B cell (primary cell): ENCODE measurements at regions not wholly inside any gene's neighbourhood (a gene's known extent, or its start where the extent isn't known, plus 50 kb on each side); places are given as distances from the start of the nearest gene placed in this dataset.

Experiments
- ATAC-seq: fragments of 200-7000 bp; cut with Tn5 transposase; one replicate; pipeline ENCODE4 v1.10.0; 2021; ENCODE audit warnings: low read depth, mild to moderate bottlenecking, moderate number of reproducible peaks, moderate library complexity
- CTCF ChIA-PET: fragments of 350-600 bp; sonication (Branson Sonifier 250); formaldehyde crosslinking; loops from one replicate; lab custom pipeline; 2021; ENCODE audit warnings: antibody characterized with exemption, inconsistent platforms; lab: Charles Lee
- POLR2A ChIA-PET: fragments of 350-600 bp; sonication (Branson Sonifier 250); formaldehyde crosslinking; loops from one replicate; lab custom pipeline; 2021; ENCODE audit warnings: antibody characterized with exemption; lab: Charles Lee
- DNase-seq: peaks from one replicate; pipeline ENCODE4 v3.0.0; 2013
- H2AFZ ChIP-seq: 2 replicates; pipeline ENCODE4 v1.6.1; 2012; ENCODE audit warnings: mild to moderate bottlenecking, low read depth, low read length; ENCODE audit not compliant: insufficient read depth, poor library complexity, severe bottlenecking
- H3K27ac ChIP-seq, 2 donors: 1 replicate in 1 of 2; 2 replicates in 1 of 2; pipeline ENCODE4 v1.5.1; 2012 to 2013; ENCODE audit warnings: low read length in 2 of 2, mild to moderate bottlenecking in 2 of 2, moderate library complexity in 1 of 2
- H3K27me3 ChIP-seq, 4 experiments: fragments of 200-600 bp in 1 of 4; sonication (generic) in 1 of 4; replicated peaks in 1 of 4; 1 replicate in 2 of 4; 2 replicates in 2 of 4; pipeline versions ENCODE4 v1.6.1 to v1.7.0; 2013 to 2016; ENCODE audit warnings: low read length in 3 of 4, mild to moderate bottlenecking in 2 of 4, mixed read lengths in 1 of 4, moderate library complexity in 1 of 4; ENCODE audit not compliant: insufficient read depth in 4 of 4, control insufficient read depth in 3 of 4; ENCODE audit errors: control extremely low read depth in 1 of 4
- H3K36me3 ChIP-seq, 2 experiments: replicated peaks in 1 of 2; 1 replicate in 1 of 2; 2 replicates in 1 of 2; pipeline versions ENCODE4 v1.6.1 to v1.7.1; 2013; ENCODE audit warnings: low read length in 1 of 2; ENCODE audit not compliant: insufficient read depth in 2 of 2, control insufficient read depth in 1 of 2; ENCODE audit errors: control extremely low read depth in 1 of 2, extremely low read depth in 1 of 2
- H3K4me1 ChIP-seq, 2 donors: fragments of 200-600 bp in 1 of 2; sonication (generic) in 1 of 2; 1 replicate in 1 of 2; 2 replicates in 1 of 2; pipeline versions ENCODE4 v1.5.1 to v1.6.1; 2013 to 2017; ENCODE audit warnings: low read length in 2 of 2; ENCODE audit not compliant: control insufficient read depth in 2 of 2, insufficient read depth in 2 of 2
- H3K4me2 ChIP-seq: replicated peaks from 2 replicates; pipeline ENCODE3; 2012; ENCODE audit warnings: mild to moderate bottlenecking, low read depth, low read length; ENCODE audit not compliant: poor library complexity, severe bottlenecking
- H3K4me3 ChIP-seq, 5 experiments: fragments of 200-600 bp in 1 of 5; sonication (generic) in 1 of 5; 1 replicate in 3 of 5; 2 replicates in 2 of 5; pipeline versions ENCODE4 v1.5.1 to v1.7.0; 2011 to 2016; ENCODE audit warnings: low read length in 4 of 5, mild to moderate bottlenecking in 4 of 5, low read depth in 2 of 5, control low read depth in 1 of 5, moderate library complexity in 1 of 5; ENCODE audit not compliant: insufficient read depth in 1 of 5; ENCODE audit errors: control extremely low read depth in 1 of 5, extremely low read depth in 1 of 5
- H3K79me2 ChIP-seq: fragments of 200-600 bp; sonication (generic); one replicate; pipeline ENCODE4 v1.6.0; 2016; ENCODE audit warnings: low read length; ENCODE audit not compliant: control insufficient read depth, insufficient read depth
- H3K9ac ChIP-seq: fragments of 200-600 bp; sonication (generic); 2 replicates; pipeline ENCODE4 v1.6.1; 2017; ENCODE audit warnings: mild to moderate bottlenecking, low read length, moderate library complexity
- H3K9me3 ChIP-seq, 3 donors: one replicate each; pipeline versions ENCODE4 v1.6.1 to v1.7.1; 2013; ENCODE audit warnings: low read length in 2 of 3; ENCODE audit not compliant: control insufficient read depth in 2 of 3, insufficient read depth in 1 of 3; ENCODE audit errors: control extremely low read depth in 1 of 3
- H4K20me1 ChIP-seq: 2 replicates; pipeline ENCODE4 v1.6.0; 2012; ENCODE audit warnings: mild to moderate bottlenecking, low read length; ENCODE audit not compliant: insufficient read depth, control insufficient read depth, poor library complexity, severe bottlenecking
- H3K27ac Mint-ChIP-seq: one replicate; pipeline ENCODE4 v1.8.0; 2021; ENCODE audit warnings: mixed read lengths
- H3K27me3 Mint-ChIP-seq: one replicate; pipeline ENCODE4 v1.8.0; 2021; ENCODE audit warnings: mixed read lengths
- H3K4me1 Mint-ChIP-seq: one replicate; pipeline ENCODE4 v1.8.0; 2021; ENCODE audit warnings: mixed read lengths
- H3K4me3 Mint-ChIP-seq: one replicate; pipeline ENCODE4 v1.8.0; 2021; ENCODE audit warnings: mixed read lengths
- H3K9me3 Mint-ChIP-seq: one replicate; pipeline ENCODE4 v1.8.0; 2022; ENCODE audit warnings: mixed read lengths; ENCODE audit not compliant: insufficient read depth
- EZH2 ChIP-seq: IDR thresholded peaks from 2 replicates; pipeline ENCODE4 v1.6.1; 2012; ENCODE audit warnings: borderline replicate concordance, low read depth, mild to moderate bottlenecking, moderate library complexity, low read length; ENCODE audit not compliant: insufficient read depth, poor library complexity, severe bottlenecking
- WGBS: methylation state at CpG from one replicate; pipeline ENCODE4 v1.1.5; 2013; ENCODE audit warnings: missing lambda C conversion rate; ENCODE audit not compliant: insufficient coverage; 5-methylcytosine and 5-hydroxymethylcytosine counted together
- intact Hi-C: fragments of 100-400 bp; cut with micrococcal nuclease; formaldehyde crosslinking; loops from one replicate; pipeline ENCODE4 v1.10.0; 2022
- TF ChIP-seq, protein P1 (sequence below): fragments of 200-600 bp; IDR thresholded peaks from one replicate; pipeline ENCODE4 v1.8.0; 2022; ENCODE audit warnings: antibody characterized with exemption, mild to moderate bottlenecking

DNA sequence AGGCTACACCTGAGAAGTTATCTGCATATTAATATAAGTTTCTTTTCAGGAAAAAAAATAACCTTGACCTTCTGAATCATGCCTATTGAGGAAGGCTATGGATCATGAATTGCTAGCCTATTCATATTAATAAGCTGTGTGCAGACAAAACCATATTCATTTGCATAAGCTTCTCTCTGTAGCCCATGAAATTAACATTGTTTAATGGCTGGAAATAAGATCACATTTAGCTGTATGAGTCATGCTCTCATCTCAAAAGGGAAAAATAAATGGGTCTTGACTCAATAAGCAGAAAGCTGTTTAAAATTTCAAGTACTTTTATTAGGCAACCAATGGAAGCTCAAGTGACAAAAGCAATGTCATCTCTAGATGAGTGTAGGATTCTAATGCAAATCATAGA is 330.0 kb upstream of the DEPDC1 start:
- Mint-ChIP-seq H3K27me3 (no peaks in the 10 kb centered on the region), H3K9me3 (peaks cover 11% of the 10 kb centered on the region), H3K4me3 (no peak overlapping the region), H3K27ac (no peak overlapping the region), H3K4me1 (no peaks in the 10 kb centered on the region)
- H3K27me3 ChIP-seq = no peaks in the 10 kb centered on the region
- H3K4me3 ChIP-seq = no peak overlapping the region
- no peaks in the 10 kb centered on the region for H3K4me1 ChIP-seq
- ChIA-PET POLR2A (no interaction called here), CTCF (no interaction called here)
- TF ChIP-seq EZH2 = no peak
- TF ChIP-seq, protein P1, sequence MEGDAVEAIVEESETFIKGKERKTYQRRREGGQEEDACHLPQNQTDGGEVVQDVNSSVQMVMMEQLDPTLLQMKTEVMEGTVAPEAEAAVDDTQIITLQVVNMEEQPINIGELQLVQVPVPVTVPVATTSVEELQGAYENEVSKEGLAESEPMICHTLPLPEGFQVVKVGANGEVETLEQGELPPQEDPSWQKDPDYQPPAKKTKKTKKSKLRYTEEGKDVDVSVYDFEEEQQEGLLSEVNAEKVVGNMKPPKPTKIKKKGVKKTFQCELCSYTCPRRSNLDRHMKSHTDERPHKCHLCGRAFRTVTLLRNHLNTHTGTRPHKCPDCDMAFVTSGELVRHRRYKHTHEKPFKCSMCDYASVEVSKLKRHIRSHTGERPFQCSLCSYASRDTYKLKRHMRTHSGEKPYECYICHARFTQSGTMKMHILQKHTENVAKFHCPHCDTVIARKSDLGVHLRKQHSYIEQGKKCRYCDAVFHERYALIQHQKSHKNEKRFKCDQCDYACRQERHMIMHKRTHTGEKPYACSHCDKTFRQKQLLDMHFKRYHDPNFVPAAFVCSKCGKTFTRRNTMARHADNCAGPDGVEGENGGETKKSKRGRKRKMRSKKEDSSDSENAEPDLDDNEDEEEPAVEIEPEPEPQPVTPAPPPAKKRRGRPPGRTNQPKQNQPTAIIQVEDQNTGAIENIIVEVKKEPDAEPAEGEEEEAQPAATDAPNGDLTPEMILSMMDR = no peak
- intact Hi-C loops = no loop called here
- H2AFZ ChIP-seq = no peak overlapping the region
- no peaks in the 10 kb centered on the region for H4K20me1 ChIP-seq
- no peaks in the 10 kb centered on the region for H3K36me3 ChIP-seq
- no peak overlapping the region for H3K4me2 ChIP-seq
- H3K9me3 ChIP-seq = peaks cover 0 to 4% (median 3%) of the 10 kb centered on the region in 3 donors
- DNase-seq (no peak), ATAC-seq (no peak)
- no peak overlapping the region for H3K27ac ChIP-seq
- no peak overlapping the region for H3K9ac ChIP-seq
- no peaks in the 10 kb centered on the region for H3K79me2 ChIP-seq

DNA sequence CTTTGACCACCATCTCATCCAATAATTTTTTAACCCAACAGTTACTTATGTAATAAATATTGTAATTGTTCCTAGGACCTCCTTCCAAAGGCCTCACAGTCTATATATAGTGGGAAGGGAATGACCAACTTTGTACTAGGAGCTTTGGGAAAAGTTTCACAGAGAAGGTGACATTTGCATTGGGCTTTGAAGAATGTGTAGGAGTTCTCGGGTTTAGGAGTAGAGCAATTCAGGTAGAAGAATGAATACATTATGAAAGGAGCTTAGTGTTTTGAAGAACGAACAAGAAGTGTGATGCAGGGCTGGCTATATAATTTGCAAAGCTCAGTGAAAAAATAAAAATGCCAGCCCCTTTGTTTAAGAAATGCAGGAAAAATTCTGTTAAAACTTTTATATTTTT is 330.4 kb upstream of the DEPDC1 start:
- H3K4me3 ChIP-seq = no peak overlapping the region
- TF ChIP-seq, protein P1 = no peak
- TF ChIP-seq EZH2 = no peak
- H3K36me3 ChIP-seq = no peaks in the 10 kb centered on the region
- no peak for ATAC-seq
- H3K27me3 Mint-ChIP-seq = no peaks in the 10 kb centered on the region
- H3K4me2 ChIP-seq = no peak overlapping the region
- CTCF ChIA-PET = no interaction called here
- H3K27me3 ChIP-seq = no peaks in the 10 kb centered on the region
- H3K9me3 ChIP-seq = peaks cover 0 to 3% (median under 1%) of the 10 kb centered on the region in 3 donors
- no peak overlapping the region for H3K27ac ChIP-seq
- DNase-seq = no peak
- intact Hi-C loops = no loop called here
- 89% methylated on average over 1 of the region's 2 CpGs for WGBS
- H3K4me1 Mint-ChIP-seq = no peaks in the 10 kb centered on the region
- H3K9ac ChIP-seq = no peak overlapping the region
- H3K9me3 Mint-ChIP-seq = peaks cover 11% of the 10 kb centered on the region
- POLR2A ChIA-PET = no interaction called here
- H3K4me3 Mint-ChIP-seq = no peak overlapping the region
- H3K4me1 ChIP-seq = no peaks in the 10 kb centered on the region
- H4K20me1 ChIP-seq = no peaks in the 10 kb centered on the region
- no peak overlapping the region for H3K27ac Mint-ChIP-seq
- H2AFZ ChIP-seq = no peak overlapping the region
- H3K79me2 ChIP-seq = no peaks in the 10 kb centered on the region
